Stimulated activated CD4-positive, alpha-beta T cell treated with anti-CD3 and anti-CD28 coated beads, Interleukin-1b, Interleukin-23, amount 100 ng/mL, for 24 hours (primary cell): ENCODE measurements at regions not wholly inside any gene's neighbourhood (a gene's known extent, or its start where the extent isn't known, plus 50 kb on each side); places are given as distances from the start of the nearest gene placed in this dataset.
"Not testable (repeated sequence)": the region's sequence is repeated elsewhere in the genome, so short reads cannot be mapped to it uniquely, and the experiment has no call there.

Source experiments
- DNase-seq, 4 experiments: peaks; one replicate each; pipeline ENCODE4 v3.0.0-alpha.2; 2020; ENCODE audit warnings: low read depth in 4 of 4, low spot score in 1 of 4

DNA sequence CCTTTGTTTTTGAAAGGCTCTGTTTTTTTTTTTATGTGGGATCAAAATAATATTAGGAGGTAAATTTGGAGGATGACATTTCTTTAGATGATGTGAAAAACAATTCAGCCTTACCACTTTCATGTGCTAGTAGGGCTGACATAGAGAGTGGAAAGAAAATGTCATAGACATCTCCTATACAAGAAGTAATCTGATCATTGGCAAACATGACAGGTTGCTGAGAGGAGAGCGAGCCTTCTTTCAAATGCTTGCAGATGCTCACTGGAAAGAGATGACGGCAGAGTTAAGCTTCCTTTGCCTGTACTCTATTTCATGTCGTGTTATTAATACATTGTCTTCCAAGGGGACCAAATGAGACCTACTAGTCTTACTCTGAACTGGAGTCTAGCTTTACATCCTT is 160.1 kb upstream of the DAP start:
- no peak for DNase-seq

GRCh38 chr5:10920400-10920799 is 159.4 kb upstream of the DAP start:
- no peak for DNase-seq

DNA sequence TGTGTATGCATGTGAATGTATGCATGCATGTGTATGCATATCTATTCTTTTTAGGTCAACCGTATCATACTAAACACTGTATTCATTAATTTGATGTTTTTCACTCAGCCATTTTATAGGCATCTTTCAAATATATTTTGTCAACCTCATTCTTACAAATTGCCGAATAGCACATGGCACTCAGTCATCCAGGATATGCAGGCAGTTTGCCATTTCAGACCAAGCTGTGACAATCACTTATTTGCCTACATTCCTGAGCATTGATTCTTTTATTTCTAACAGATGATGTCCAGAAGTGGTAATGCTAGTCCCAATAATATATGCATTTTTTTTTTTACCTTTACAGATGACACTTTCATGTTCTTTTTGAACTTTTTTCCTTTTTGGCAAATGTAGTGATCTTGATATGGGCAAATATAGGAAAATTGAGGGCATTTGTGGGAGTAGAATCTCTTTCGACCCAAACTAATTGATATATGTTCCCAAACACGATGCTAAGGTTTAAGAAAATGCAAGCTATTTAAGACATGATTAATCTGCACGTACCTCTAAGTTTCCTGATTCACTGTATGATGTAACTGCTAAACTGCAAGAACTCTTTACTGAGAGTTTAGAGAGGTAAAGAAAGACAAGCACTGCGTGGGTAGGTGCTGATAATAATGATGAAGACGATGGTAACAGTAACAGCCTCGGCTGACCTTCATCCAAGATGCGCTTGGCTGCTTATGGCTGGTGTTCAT is 153.9 kb upstream of the DAP start:
- DNase-seq, result no peak

GRCh38 chr5:10913841-10914240 is 152.8 kb upstream of the DAP start:
- no peak for DNase-seq

- no peak for DNase-seq
Observed at GRCh38 chr5:10913181-10913810, 152.3 kb upstream of the DAP start.

DNA sequence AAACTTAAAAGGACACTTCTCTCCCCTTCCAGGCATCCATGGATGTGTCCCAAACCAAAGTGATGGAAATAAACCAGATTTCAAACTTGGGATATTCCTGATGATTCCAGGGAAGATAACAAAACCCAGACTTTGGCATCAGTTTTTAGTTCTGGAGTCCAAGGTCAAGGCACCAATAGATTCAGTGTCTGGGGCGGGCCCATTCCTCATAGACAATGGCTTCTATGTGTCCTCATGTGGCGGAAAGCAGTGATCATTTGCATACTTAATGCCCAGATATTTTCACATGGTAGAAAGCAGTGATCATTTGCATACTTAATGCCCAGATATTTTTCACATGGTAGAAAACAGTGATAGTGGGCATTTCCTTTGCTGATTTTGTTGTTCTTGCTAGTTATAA is 151.4 kb upstream of the DAP start:
- no peak for DNase-seq

DNA sequence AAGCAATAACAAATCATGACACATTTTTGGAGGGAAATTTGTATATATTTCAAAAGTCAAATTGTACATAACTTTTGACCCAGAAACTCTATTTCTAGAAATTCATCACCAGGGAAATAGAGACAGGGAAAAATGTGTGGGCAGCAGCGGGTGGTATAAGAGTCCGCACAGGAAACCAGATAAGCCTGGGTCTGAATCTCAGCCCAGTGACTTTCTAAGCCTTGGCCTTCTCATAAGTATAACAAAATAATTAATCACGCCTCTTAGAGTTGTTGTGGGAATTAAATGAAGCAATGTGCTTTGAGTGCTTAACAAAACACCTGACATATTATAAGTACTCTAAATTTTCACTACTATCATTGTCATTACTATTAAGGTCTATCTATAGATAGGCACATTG is 149.2 kb upstream of the DAP start:
- DNase-seq, result no peak

GRCh38 chr5:10904862-10905432 is 143.9 kb upstream of the DAP start:
- no peak for DNase-seq

DNA sequence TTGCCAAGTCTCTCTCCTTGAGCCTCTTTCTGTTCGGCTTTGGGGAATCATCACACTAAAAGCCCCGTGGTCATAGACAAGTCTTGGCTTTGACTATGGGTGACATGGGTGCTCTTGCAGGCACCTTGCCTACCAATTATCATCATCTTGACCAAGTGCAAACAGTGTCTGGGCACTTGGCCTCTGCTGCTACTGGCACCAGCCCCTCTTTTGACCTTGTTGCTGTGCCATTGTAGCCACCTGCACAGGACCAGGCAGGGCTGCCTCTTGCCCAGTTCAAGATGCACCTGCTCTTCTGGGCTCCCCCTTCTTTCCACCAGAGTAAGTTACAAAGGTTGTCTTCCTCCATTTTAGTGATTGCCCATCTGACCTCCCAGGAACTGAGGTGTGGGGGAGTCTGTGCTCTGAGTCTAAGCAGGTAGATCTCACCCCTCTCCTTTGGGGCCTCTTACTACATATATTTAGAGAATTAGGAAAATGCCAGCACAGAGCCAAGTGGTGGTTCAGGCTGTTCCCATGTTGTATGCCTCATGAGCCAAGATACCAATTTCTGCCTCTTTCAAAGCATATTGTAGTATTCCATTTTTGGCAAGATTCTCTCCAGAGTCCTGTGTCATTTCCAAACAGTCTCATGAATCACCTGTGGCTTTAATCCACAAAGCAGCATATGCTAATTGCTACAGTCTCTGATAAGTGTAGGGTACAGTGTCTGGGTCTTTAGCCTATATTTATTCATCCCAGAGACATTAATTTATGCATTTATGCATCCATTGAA is 142.9 kb upstream of the DAP start:
- no peak for DNase-seq

GRCh38 chr5:10902145-10902544 is 141.1 kb upstream of the DAP start:
- no peak for DNase-seq

GRCh38 chr5:10898514-10898913 is 137.5 kb upstream of the DAP start:
- DNase-seq, result no peak

- no peak for DNase-seq
Observed at GRCh38 chr5:10896016-10896415, 135.0 kb upstream of the DAP start.

DNA sequence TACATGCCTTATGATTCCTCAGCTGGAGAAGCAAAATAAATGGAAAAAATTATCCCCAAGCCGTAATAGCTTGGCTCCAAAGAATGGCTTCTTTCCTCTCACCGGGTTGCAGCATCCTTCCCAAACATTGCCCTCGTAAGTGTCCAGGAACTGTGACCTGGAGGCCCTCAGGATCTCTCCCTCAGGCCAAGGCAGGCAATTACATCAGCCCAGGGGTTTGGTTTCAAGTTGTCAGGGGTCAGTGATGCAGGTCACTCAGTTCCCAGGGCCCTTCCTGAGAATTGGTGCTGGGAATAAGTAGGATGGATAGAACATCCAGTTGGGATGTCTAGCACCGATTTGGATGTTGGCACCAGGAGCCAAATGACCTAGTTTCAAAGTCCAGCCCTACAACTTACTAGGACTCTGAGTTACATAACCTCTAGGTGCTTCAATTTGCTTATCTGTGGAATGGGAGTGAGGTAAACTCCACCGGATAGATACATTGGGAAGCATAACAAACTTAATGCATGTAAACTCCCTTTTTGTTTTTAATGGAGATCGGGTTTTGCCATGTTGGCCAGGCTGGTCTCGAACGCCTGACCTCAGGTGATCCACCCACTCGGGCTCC is 133.5 kb upstream of the DAP start:
- DNase-seq, result no peak

DNA sequence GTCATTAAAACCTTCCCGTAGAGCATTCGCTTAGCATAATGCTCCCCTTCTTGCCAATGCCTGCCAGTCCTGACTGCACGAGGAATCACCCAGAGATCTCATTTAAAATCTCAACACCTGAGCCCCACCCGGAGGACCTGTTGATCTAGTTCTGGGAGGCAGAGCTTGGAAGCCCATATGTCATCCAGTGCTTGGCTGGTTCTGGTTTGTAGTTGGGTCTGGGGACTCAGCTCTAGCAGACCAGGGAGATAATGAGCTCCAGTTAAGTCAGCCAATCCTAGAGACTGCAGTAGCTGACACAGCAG is 131.8 kb upstream of the DAP start:
- DNase-seq, result no peak

DNA sequence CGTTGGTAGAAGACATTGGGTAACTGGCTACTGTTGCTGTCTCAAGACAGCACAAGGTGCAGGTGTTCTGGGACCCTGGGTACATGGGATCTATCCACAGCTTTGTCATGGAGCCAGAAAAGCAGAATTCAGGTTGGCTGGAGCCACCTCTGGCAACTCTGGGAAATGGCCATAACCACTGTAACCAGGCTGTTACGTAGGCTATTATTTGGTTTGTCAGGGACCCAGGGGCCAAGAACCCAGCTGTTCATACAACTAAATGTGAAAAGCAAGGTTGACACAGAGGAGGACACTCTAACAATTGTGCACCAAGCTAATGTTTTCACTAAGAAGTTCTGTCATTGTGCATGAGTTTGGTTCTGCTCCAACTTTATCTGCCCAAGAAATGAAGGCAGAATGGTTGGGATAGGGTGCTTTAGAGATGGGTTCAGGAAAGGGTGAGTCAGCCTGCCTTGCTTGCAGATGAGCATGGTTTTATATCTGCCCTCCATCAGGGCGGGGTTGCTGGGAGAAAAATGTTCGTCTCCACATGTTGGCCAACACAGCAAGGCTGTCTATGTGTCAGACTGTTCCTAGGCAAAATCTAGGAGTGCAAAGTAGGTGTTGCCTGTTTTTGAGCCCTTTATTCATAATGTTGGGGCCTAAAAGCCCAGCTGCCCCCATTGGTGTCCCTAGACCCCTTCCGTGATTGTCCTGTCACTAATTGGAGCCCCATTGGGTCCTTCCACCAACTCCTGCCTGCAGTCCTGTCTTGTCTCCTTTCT is 131.3 kb upstream of the DAP start:
- no peak for DNase-seq

DNA sequence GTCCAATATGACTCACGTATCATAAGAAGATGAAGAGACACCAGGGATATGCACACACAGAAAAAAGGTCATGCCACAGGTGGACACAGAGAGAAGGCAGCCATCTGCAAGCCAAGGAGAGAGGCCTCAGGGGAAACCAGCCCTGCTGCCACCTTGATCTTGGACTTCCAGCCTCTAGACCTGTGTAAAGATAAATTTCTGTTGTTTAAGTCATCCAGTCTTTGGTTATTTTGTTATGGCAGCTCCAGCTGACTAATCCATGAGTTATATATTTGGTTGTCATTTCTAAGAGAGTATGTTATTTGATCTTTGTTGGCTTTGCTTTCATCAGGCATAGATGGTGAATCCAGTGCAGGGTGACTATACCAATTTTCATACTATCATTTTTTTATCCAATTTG is 130.2 kb upstream of the DAP start:
- no peak for DNase-seq

DNA sequence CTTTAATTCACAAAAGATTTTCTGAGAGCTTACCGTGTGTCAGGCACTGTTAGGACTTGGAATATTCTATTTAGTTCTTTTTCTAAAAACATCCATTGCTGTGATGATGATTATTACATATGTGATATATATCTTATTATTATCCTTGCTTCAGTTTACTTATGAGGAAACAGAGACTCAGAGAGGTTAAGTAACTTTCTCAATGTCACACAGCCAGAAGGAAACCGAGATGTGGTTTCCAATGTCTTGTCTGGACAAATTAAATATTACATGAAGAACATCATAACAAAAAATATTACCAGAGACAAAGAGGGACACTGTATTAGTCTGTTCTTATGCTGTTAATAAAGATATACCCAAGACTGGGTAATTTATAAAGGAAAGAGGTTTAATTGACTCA is 125.5 kb upstream of the DAP start:
- DNase-seq, result no peak

DNA sequence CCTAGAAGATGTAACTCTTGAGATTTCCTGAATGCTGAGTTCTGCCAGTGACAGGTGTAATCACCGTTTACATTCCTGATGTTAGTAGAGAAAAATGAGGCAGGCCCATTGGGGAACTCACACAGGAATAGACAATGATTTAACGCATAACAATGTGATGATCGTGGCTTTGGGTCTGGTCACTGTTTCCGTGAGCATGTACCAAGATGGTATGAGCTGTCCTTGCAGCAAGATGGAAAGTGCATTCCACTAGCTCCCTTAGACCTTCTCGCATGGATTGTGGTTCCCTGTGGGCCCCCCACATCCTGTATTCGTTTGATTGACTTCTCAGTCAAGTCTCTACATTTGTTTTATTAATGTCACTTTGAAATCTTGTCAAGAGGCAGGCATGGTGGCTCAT is 124.0 kb upstream of the DAP start:
- no peak for DNase-seq

- not testable (repeated sequence) for DNase-seq
Observed at GRCh38 chr5:10883945-10884344, 122.9 kb upstream of the DAP start.

DNA sequence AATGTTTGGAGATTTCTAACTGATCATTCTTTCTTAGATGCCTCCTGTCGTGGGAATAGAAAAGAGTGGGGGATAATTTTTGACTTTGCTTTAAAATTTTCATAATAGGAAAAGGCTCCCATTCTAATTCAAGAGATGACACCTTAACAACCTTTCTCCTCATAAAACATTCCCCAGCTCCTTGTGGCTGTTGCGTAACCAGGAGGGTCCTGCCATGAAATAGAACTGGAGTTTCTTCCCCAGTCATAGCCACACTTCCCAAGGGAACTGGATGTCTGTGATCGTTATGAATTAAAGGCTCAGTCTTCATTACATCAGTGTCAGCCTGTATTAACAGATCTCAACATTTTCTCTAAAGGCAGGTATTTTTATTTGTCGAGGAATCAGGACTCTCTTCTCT is 119.9 kb upstream of the DAP start:
- DNase-seq, result no peak

GRCh38 chr5:10876996-10877395 is 116.0 kb upstream of the DAP start:
- not testable (repeated sequence) for DNase-seq
